Neural progenitor cell (in vitro differentiated cells): ENCODE measurements at regions not wholly inside any gene's neighbourhood (a gene's known extent, or its start where the extent isn't known, plus 50 kb on each side); places are given as distances from the start of the nearest gene placed in this dataset.

ENCODE experiments used
- EZH2 ChIP-seq: fragments of 200-600 bp; sonication (generic); IDR thresholded peaks from 2 replicates; pipeline ENCODE4 v1.6.1; 2017; ENCODE audit warnings: antibody characterized with exemption, mild to moderate bottlenecking, moderate library complexity
- EZH2phosphoT487 ChIP-seq: fragments of 200-600 bp; sonication (generic); IDR thresholded peaks from 2 replicates; pipeline ENCODE4 v1.6.1; 2017; ENCODE audit warnings: antibody characterized with exemption
- TF ChIP-seq, protein P1 (sequence below): fragments of 200-600 bp; sonication (generic); IDR thresholded peaks from 2 replicates; pipeline ENCODE4 v1.5.1; 2017; ENCODE audit warnings: antibody characterized with exemption, mild to moderate bottlenecking

DNA sequence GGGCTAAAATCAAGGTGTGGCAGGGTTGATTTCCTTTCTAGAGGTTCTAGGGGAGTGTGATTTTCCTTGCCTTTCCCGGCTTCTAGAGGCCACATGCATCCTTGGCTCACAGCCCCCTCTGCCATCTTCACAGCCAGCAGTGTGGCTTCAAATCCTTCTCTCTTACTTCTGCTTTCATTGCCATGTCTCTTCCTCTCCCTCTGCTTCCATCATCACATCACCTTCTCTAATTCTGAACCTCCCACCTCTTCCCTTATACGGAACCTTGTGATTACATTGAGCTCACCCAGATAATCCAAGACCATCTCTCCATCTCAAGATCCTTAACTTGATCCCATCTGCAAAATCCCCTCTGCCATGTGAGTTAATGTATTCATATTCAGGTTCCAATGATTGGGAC lies 56.2 kb upstream of the RMDN2 start:
- TF ChIP-seq, protein P1, sequence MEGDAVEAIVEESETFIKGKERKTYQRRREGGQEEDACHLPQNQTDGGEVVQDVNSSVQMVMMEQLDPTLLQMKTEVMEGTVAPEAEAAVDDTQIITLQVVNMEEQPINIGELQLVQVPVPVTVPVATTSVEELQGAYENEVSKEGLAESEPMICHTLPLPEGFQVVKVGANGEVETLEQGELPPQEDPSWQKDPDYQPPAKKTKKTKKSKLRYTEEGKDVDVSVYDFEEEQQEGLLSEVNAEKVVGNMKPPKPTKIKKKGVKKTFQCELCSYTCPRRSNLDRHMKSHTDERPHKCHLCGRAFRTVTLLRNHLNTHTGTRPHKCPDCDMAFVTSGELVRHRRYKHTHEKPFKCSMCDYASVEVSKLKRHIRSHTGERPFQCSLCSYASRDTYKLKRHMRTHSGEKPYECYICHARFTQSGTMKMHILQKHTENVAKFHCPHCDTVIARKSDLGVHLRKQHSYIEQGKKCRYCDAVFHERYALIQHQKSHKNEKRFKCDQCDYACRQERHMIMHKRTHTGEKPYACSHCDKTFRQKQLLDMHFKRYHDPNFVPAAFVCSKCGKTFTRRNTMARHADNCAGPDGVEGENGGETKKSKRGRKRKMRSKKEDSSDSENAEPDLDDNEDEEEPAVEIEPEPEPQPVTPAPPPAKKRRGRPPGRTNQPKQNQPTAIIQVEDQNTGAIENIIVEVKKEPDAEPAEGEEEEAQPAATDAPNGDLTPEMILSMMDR, result no peak
- TF ChIP-seq EZH2phosphoT487 (no peak), EZH2 (no peak)
